Lower leg skin (tissue), 3 donors: ENCODE measurements at regions not wholly inside any gene's neighbourhood (a gene's known extent, or its start where the extent isn't known, plus 50 kb on each side); places are given as distances from the start of the nearest gene placed in this dataset.

Source experiments
- POLR2A ChIP-seq, 2 donors: fragments of 450-650 bp; IDR thresholded peaks; one replicate each; pipeline ENCODE4 v1.6.1; 2016 to 2017; ENCODE audit warnings: antibody characterized with exemption in 2 of 2, mild to moderate bottlenecking in 1 of 2, moderate library complexity in 1 of 2
- TF ChIP-seq, protein P1 (sequence below), 3 donors: fragments of 450-650 bp; IDR thresholded peaks; one replicate each; pipeline ENCODE4 v1.5.1; 2016; ENCODE audit warnings: antibody characterized with exemption in 3 of 3, mild to moderate bottlenecking in 3 of 3, moderate library complexity in 2 of 3

DNA sequence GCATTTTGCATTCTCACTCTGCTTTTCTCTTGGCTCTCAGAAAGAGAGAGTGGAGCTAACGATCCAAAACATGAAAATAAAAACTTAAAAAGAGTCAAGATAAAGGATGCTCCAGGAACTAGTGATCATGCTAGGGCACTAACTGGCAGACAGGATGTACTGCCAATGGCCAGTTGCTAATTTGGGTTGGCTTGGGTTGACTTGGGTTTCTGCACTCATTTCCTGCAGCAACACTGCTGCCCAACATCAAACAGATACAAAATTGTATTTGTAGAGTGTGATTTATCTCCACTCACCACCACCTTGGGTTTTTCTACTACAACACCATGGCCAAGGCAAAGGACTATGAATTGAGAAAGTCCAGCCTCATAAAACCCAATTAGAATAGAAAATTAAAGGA, 662.3 kb upstream of the PTBP2 start:
- TF ChIP-seq POLR2A (IDR thresholded peaks at IDR 0.05) = no peak
- TF ChIP-seq, protein P1, sequence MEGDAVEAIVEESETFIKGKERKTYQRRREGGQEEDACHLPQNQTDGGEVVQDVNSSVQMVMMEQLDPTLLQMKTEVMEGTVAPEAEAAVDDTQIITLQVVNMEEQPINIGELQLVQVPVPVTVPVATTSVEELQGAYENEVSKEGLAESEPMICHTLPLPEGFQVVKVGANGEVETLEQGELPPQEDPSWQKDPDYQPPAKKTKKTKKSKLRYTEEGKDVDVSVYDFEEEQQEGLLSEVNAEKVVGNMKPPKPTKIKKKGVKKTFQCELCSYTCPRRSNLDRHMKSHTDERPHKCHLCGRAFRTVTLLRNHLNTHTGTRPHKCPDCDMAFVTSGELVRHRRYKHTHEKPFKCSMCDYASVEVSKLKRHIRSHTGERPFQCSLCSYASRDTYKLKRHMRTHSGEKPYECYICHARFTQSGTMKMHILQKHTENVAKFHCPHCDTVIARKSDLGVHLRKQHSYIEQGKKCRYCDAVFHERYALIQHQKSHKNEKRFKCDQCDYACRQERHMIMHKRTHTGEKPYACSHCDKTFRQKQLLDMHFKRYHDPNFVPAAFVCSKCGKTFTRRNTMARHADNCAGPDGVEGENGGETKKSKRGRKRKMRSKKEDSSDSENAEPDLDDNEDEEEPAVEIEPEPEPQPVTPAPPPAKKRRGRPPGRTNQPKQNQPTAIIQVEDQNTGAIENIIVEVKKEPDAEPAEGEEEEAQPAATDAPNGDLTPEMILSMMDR (IDR thresholded peaks at IDR 0.05) = no peak
